NCI-H226 (cell line): ENCODE measurements at regions not wholly inside any gene's neighbourhood (a gene's known extent, or its start where the extent isn't known, plus 50 kb on each side); places are given as distances from the start of the nearest gene placed in this dataset.

Source experiments
- DNase-seq: peaks from one replicate; pipeline ENCODE4 v3.0.0-alpha.2; 2015

- DNase-seq: no peak
Measured at GRCh38 chr3:186487819-186488218, 56.4 kb downstream of the CRYGS start.

- DNase-seq: no peak
Measured at GRCh38 chr3:186487037-186487436, 57.1 kb downstream of the CRYGS start.

GRCh38 chr3:186483611-186484340, 60.4 kb downstream of the CRYGS start:
- no peak for DNase-seq

- DNase-seq: no peak
Measured at GRCh38 chr3:186481526-186481925, 62.7 kb downstream of the CRYGS start.

GRCh38 chr3:186477876-186478275, 66.3 kb downstream of the CRYGS start:
- no peak for DNase-seq

GRCh38 chr3:186477033-186477432, 67.1 kb downstream of the CRYGS start:
- peak; percentile 20 for DNase-seq

GRCh38 chr3:186476541-186476940, 67.6 kb downstream of the CRYGS start:
- DNase-seq: no peak

GRCh38 chr3:186476044-186476468, 68.1 kb downstream of the CRYGS start:
- no peak for DNase-seq

GRCh38 chr3:186473166-186473565, 71.0 kb downstream of the CRYGS start:
- DNase-seq: no peak

- no peak for DNase-seq
Measured at GRCh38 chr3:186472456-186473008, 71.6 kb downstream of the CRYGS start.

GRCh38 chr3:186471771-186472170, 72.4 kb downstream of the CRYGS start:
- no peak for DNase-seq

- no peak for DNase-seq
Measured at GRCh38 chr3:186469525-186469924, 74.7 kb downstream of the CRYGS start.

GRCh38 chr3:186467969-186468368, 76.2 kb downstream of the CRYGS start:
- DNase-seq: no peak

- DNase-seq: no peak
Measured at GRCh38 chr3:186466391-186466974, 77.7 kb downstream of the CRYGS start.

- no peak for DNase-seq
Measured at GRCh38 chr3:186465508-186465907, 78.7 kb downstream of the CRYGS start.

- DNase-seq: no peak
Measured at GRCh38 chr3:186464424-186465093, 79.6 kb downstream of the CRYGS start.

GRCh38 chr3:186461141-186461540, 83.0 kb downstream of the CRYGS start:
- peak; percentile 73 for DNase-seq

- no peak for DNase-seq
Measured at GRCh38 chr3:186459108-186459467, 85.1 kb downstream of the CRYGS start.

- no peak for DNase-seq
Measured at GRCh38 chr3:186458306-186459107, 85.7 kb downstream of the CRYGS start.

- no peak for DNase-seq
Measured at GRCh38 chr3:186457236-186457635, 86.9 kb downstream of the CRYGS start.

- DNase-seq: no peak
Measured at GRCh38 chr3:186456731-186457191, 87.4 kb downstream of the CRYGS start.

GRCh38 chr3:186454881-186455703, 89.1 kb downstream of the CRYGS start:
- DNase-seq: no peak
